ENCODE measurements at regions not wholly inside any gene's neighbourhood (a gene's known extent, or its start where the extent isn't known, plus 50 kb on each side); places are given as distances from the start of the nearest gene placed in this dataset.
A peak's percentile ranks its signal among the peaks of the same experiment; 100 is the strongest.
"Not testable (repeated sequence)": the region's sequence is repeated elsewhere in the genome, so short reads cannot be mapped to it uniquely, and the experiment has no call there.

DNA sequence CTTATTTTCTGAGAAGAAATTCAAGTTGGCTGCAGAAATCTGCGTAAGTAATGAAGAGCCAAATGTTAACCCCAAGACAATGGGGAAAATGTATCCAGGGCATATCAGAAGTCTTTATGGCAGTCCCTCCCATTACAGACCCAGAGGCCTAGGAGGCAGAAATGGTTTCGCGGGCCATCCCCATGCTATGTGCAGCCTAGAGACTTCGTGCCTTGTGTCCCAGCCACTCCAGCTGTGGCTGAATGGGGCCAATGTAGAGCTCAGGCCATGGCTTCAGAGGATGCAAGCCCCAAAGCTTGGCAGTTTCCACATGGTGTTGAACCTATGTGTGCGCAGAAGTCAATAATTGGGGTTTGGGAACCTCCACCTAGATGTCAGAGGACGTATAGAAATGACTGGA is 131.9 kb downstream of the GPR37 start:
- no peak for DNase-seq

DNA sequence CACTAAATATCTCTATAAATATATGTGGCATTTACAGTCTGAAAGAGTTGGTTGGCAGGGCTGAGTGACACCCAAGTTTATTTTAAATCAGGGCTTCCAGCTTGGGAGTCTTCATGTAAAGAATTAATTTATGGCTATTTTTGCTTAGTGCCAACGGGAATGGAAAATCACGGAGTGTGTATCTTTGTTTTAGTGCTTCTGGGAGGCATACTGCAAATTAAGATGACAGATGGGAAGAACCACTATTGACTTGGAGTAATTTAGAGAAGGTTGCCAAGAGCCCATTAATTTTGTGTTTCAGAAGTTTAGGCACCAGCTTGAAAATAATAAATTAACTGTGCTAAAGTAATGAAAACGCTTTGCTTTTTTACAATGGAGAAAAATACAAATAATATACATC is 135.2 kb downstream of the GPR37 start:
- no peak for DNase-seq

DNA sequence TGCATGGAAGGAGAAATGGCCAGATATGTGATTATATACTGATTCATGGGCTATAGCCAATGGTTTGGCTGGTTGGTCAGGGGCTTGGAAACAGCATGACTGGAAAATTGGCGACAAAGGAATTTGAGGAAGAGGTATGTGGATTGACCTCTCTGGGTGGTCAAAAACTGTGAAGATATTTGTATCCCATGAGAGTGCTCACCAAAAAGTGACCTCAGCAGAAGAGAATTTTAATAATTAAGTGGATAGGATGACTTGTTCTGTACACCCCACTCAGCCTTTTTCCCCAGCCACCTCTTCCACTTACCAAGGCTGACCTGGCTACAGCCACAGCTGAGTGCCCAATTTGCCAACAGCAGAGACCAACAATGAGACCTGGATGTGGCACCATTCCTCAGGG is 146.7 kb downstream of the GPR37 start:
- DNase-seq, result no peak

DNA sequence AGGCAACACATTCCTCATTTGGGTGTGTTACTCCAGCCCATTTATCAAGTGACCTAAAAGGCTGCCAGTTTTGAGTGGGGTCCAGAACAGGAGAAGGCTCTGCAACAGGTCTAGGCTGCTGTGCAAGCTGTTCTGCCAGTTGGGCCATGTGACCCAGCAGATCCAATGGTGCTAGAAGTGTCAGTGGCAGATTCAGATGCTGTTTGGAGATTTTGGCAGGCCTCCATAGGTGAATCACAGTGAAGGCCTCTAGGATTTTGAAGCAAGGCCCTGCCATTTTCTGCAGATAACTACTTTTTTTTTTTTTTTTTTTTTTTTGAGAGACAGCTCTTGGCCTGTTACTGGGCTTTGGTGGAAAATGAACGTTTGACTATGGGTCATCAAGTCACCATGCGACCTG is 147.5 kb downstream of the GPR37 start:
- not testable (repeated sequence) for DNase-seq

DNA sequence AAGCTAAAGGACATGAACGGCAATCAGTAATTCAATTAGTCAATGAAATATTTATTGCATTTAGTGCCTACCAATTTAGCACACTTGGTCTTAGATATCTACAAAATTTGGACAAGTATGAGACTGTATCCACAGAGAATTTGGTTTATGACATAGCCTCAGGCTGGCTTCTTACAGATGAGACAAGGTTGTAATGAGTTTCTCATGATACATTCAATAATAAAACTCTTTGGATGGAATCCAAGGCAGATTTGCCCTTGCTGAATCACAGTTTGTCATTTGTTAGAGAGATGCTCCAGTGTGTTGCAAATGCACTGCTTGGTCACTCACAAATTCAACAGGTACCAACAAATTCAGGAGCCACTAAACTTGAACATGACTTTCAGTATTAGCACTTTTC is 162.5 kb downstream of the GPR37 start:
- DNase-seq, result no peak

DNA sequence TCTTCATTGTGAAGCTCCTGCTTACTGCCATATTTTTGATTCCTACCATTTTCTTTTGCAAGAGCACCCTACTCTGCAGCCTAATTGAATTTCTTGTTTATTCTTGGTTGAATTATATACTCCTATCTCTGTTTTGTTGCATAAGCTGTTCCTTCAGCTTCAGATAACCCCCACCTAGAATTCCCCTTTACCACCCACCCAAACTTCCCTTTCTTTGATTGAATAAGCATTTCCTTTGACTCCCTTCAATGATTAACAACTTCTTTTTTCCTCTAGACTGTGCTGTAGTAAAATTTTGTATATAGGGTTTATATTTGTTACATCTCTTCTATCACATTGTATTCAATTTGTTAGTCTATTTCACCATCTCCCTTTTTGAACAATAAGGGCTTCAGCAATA is 168.1 kb downstream of the GPR37 start:
- no peak for DNase-seq

DNA sequence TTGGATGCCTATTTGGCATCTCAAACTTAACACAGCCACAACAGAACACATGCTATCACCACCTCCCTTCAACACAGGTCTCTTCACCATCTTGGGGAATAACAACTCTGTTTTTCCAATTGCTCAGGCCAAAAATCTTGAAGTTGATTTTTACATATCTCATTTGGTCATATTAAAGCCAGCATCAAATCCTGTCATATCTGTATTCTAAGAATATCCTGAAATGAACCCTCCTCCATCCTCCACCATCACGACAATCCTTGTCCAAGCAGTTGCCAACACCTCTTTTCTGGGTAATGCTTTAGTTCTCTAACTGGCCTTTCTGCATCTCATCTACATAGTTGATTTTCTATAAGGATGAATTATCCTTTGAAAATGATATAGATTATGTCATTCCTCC is 168.7 kb downstream of the GPR37 start:
- DNase-seq, result no peak

DNA sequence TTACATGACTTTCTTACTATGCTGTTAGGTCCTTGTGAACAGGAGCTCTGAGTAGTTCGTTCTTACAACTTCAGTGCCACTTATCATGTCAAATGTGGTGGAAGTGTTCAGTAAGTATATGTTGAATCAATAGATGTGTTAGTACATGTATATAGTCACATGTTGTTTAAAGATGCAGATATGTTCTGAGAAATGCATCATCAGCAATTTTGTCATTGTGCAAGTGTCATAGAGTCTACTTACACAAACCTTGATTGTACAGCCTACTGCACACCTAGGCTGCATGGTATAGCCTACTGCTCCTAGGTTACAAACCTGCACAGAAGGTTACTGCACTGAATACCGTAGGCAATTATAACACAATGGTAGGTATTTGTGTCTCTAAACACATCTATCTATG is 174.8 kb downstream of the GPR37 start:
- DNase-seq, result no peak

DNA sequence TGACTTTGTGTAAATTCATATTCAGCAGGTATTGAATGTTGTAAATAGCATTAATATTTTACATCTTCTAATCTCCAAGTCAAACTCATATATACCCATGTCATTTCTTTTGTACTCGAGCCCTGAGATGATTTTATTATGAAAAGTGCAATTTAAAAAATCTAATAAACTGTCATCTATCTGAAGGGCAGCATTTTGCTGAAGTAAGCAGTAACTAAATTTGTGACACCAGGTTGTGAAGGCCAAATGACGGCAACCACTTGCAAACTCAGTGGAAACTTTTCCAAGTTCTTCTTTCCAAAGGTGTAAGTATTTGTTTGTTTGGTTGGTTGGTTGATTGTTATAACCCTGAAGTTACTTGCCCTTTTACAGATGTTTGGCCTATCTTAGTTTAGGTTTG is 188.3 kb downstream of the GPR37 start:
- no peak for DNase-seq

DNA sequence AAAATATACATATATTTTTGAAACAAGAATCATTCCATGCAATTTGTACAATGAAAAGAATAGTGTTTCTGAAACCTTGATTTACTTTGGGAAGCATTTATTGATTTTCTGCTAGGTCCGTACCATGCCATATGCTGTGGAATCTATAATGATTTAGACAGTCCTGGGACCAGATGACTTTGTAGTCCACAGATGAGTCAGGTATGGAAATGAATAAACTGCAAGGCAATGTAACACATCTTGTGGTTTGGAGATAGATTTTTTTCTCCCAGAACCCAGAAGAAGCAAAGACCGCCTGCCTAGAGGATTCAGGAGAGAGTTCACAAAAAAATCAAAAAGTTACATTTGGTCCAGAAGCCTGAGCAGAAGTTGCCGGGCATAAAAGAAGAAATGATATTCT is 190.4 kb downstream of the GPR37 start:
- no peak for DNase-seq

DNA sequence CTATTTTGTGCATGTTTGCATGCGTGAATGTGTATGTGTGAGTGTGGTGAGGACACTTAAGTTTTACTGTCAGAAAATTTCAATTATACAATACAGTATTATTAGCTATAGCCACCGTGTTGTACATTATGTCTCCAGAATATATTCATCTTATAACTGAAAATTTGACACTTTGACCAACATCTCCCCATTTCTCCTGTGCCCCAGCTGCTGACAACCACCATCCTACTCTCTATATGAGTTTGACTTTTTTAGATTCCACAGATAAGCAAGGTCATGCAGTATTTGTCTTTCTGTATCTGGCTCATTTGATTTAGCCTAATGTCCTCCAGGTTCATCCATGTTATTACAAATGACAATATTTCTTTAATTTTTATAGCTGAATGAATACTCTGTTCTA is 195.0 kb downstream of the GPR37 start:
- no peak for DNase-seq

DNA sequence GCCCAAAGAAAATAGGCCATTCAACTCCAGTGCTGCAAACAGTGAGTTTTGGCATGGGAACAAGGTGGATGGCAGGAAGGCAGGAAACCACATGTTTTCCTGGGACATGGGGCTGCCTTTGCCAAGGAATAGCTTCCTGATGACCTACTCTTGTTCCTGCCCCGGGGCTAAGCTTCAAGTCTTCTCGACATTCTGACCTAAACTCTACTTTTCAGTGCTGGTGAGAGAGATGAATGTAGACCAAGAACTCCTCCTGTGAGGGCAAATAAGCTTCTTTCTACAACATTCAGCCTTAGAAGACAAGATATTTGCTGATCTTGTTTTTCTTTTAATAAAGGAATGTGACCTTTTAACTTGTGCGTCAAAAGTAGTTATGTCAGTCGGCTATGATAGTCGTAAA is 199.0 kb downstream of the GPR37 start:
- DNase-seq, result no peak

DNA sequence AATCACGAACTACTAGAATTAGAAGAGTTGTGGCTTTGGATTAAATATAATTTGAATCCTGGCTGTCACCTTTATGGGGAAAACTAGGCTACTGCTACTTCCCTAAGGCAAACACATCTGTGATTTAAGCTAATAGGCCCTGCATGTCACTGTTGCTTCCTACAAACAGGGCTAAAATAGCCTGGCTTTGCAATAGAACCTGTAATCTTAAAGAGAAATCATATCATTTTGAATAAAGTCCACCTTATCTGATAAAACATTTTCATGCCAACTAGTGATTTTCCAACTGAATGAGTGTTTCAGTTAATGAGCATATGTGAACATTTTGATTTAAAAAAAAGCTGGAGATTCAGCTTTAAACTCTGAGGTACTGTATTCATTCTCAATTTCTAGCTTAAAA is 208.0 kb downstream of the GPR37 start:
- no peak for DNase-seq

DNA sequence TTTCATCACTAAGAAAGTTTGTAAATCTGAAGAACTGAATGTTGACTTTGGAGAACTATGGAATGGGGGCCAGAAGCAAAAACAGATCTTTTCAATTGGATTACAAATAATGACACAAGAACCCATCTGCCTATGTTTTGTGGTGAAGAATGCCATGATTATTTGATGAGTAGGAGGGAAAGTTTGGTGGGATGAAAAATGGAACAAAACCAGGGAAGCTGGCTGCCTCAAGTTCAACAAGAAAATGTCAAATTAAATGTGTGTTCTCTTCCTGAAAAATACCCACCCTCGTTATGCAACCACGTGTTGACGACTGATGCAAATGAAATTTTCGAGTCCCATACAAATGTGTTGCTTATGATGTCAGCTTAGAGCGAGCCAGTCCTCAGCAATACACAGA is 208.5 kb downstream of the GPR37 start:
- DNase-seq, result no peak

DNA sequence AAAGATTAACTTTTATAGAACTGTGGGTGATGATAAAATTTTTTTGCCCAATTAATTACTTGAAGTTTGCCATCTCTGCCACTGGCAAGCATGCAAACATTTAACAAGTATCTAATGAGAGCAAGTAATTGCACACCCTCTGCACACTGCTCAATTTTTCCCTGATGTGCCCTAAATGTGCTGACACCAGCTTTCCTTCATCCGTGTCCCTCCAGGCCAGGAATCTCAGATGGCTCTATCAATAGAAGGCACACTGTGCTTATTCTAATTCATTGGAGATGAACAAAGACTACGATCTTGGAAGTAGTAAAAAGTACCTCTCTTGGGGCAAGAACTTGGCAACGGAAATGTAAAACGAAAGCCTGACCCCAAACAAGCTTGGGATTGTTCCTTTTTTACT is 212.1 kb downstream of the GPR37 start:
- no peak for DNase-seq

DNA sequence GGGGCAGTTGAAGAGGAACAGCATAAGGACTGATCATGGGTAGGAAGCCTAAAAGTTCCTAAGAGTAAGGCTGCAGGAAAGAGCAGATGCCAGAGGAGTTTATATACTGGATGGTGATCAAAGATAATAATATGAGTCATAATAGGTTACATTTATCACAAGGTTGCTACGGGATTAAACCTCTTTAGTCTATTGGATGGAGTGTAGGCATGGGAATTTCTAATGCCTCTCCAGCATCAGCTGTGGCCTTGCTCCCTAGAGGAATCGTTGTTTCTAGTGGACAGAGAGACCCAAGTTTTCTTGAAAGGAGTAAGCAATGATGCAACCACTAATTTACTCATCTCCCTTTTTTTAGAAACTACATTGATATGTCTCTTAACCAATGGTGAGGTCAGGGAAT is 213.4 kb downstream of the GPR37 start:
- no peak for DNase-seq

DNA sequence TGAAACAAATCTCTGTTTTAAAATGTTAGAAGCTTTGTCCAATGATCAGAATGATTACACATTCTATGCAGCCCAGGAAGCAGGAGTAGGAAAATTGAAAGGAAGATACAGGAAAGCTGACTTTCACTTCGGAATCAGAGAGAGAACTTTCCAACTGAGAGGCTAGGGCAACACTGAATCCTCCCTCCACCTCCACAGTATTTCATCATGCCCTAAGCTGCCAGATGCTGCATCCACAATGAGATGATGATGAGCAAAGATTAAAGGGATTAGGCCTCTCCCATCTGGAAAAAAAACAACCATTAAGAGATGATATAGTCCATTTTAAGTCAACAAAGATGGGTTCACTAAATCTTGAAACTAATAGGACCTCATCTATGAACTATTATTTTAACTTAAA is 215.6 kb downstream of the GPR37 start:
- DNase-seq, result no peak

DNA sequence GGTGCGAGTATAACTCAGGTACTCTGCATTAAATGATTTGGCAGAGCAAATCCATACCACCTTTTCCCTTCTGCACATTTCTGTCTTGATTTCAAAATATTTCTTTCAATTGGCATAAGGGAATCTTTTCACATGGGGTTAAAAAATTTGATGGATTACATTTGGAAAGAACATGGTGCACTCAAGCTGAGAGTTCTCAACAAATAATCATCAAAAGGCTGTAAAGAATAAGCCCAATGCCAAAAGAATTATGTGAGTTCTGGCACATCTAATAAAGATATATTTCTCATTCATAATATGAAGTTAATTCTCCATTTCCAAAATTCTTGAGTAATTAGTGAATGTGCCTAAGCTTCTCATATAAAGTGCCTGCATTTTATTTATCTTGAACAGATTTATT is 223.1 kb downstream of the GPR37 start:
- no peak for DNase-seq

DNA sequence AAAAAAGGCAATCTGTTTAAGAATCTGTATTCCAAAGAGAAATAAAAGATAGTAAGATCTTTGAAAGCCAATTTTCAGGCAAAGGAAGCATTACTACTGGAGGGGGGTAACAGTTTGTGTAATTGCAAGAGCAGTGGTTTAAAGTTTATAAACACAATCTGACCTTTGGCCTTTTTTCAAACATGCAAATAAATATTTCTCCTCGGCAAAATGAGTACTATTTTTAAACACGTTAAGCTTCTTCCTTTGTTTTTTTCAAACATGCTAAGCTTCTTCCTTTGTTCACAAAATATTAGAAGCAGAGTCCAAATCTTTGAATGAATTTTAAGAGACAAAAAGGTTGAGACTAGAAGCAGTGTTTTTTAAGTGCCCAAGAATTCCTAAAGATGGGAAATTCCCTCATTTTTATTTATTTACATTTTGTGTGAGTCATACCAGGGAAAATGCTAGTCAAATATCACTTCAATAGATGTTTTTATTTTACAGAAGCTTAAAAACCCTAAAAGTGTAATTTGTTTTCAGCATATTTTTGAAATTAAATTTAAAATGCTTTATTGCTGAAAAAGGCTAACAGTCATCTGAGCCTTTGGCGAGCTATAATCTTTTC is 229.3 kb downstream of the GPR37 start:
- no peak for DNase-seq

DNA sequence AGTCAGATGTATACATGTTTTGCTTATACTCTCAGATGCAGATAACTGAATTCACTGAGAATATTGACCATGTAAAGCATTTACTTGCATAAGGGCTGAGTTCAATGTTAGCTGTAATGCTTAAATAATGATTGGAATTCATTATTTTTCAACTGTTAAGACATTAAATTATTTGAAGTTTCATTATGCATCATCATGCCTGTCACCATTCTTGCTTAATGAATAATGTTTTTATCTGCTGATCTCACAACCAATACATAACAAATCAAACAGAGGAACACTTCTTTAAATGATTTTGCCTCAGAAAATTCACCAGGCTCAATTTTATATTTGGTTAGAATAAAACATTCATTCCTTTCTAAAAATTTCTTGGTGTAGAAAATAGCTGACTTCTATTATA is 233.4 kb downstream of the GPR37 start:
- no peak for DNase-seq

DNA sequence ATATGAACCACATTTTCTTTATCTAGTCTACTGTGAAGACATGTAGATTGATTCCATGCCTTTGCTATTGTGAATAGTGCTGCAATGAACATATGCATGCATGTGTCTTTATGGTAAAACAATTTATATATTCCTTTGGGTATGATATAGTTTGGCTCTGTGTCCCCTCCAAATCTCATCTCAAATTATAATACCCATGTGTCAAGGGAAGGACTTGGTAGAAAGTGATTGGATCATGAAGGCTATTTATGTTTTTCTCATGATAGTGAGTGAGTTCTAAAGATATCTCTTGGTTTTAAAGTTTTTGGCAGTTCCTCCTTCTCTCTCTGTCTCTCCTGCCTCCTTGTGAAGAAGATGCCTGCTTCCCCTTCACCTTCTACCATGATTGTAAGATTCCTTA is 248.7 kb downstream of the GPR37 start:
- DNase-seq, result no peak

DNA sequence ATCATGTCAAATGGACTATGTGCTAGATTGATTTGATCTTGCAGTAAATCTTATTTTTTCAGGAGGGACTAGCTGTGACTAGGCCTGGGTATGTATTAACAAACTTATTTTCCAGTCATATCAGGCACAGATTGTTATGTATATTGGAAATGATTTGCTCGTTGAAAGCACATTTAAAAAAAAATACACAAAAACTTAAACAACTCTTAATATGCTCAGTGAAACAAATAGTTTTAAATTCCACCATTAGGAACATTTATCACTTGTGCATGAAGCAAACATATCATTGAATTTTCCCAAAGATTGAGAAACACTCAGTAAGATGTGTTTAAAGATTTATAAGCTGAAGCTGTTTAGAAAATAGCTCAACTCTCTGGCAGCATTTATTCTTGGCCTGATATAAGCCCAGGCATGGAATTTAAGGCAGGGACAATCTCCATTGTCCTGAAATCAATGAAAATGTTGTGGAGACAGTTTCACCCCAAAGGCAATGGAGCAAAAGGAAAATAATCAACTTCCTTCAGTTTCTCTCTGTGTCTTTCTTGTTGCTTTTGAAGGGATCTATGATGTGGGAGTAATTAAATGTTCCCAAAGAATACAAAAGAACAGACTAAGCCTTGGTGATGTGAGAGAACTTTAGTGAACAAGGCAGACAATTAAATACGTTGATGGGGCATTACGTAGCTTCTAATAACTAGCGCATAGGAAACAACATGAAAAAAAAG is 250.3 kb downstream of the GPR37 start:
- DNase-seq, result no peak

DNA sequence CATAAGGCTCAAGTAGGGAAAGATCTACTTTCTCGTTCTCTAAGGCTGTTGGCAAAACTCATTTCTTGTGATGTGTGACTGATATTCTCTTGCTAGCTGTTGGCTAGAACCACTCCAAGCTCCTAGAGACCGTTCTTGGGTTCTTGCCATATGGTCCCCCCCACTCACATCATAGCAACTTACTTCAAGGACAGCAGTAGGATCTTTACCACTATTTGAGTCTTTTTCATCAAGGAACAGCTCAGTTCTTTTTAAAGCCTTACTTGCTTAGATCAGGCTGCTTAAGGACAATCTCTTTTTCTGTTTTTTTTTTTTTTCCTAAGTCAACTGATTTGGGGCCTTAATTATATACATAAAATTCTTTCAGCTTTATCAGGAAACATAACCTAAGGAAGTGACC is 251.1 kb downstream of the GPR37 start:
- DNase-seq, result no peak

DNA sequence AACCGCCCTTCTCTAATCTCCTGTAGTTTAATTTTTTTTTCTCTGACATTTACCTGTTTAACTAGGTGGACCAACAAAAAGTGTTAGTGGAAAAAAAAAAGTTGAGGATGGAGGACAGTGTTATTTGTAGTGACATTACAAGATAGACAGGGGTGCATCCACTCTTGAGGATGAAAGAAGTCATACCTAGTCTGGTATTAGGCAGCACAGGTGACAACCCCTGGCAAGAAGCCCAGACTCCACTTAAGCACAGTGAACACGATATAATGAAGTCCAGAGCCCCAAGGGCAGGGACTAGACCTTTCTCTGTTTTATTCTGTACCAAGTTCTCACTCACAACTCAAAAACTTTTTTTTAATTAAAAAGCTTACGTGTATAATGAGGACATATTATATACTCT is 268.4 kb downstream of the GPR37 start:
- peak; percentile 71 for DNase-seq

DNA sequence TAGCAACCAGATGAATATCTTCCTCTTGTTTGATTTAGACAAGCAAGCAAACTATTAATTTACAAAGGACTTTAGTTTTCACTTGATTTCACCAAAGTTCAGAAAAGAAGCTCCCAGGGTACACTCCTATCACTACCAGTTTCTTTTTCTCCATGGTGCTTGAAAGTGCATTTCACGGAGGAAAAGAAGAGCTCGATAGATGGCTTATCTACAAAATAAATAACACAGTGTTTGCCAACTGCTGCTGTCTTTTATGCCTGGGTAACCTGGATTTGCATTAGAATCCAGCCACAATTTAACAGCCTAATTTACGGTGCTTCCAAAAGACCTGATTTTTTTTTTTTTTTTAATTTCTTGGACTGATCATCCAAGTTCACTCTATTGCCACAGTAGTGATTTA is 275.7 kb downstream of the GPR37 start:
- DNase-seq, result no peak

All from SHP77 treated with DMSO at 0.1 percent for 48 hours (cell line).